ENCODE measurements at regions not wholly inside any gene's neighbourhood (a gene's known extent, or its start where the extent isn't known, plus 50 kb on each side); places are given as distances from the start of the nearest gene placed in this dataset.

- 0 out of 2 replicates have a peak, but pooled peaks have one; percentile 26 for TF ChIP-seq CEBPB (IDR thresholded peaks at IDR 0.05)
- TF ChIP-seq EGR1 (IDR thresholded peaks at IDR 0.05): no peak
- TF ChIP-seq EP300 (IDR thresholded peaks at IDR 0.05; ENCODE audit: borderline replicate concordance): 0 out of 2 replicates have a peak, but pooled peaks have one; percentile 16
- TF ChIP-seq NFIC (IDR thresholded peaks at IDR 0.05): 0 out of 2 replicates have a peak, but pooled peaks have one; percentile 28
- TF ChIP-seq, protein P1, sequence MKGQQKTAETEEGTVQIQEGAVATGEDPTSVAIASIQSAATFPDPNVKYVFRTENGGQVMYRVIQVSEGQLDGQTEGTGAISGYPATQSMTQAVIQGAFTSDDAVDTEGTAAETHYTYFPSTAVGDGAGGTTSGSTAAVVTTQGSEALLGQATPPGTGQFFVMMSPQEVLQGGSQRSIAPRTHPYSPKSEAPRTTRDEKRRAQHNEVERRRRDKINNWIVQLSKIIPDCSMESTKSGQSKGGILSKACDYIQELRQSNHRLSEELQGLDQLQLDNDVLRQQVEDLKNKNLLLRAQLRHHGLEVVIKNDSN (IDR thresholded peaks at IDR 0.05): no peak
- TF ChIP-seq MAX (IDR thresholded peaks at IDR 0.05): no peak
- TF ChIP-seq TAF1 (IDR thresholded peaks at IDR 0.05; ENCODE audit: low read depth): no peak
- TF ChIP-seq RAD21 (IDR thresholded peaks at IDR 0.05; ENCODE audit: low read depth): no peak
These were observed 62.4 kb upstream of the SERP2 start for GRCh38 chr13:44311011-44311780.

GRCh38 chr13:44312131-44312530 lies 61.5 kb upstream of the SERP2 start:
- no peak for TF ChIP-seq TEAD4 (IDR thresholded peaks at IDR 0.05)
- TF ChIP-seq CREB1 (IDR thresholded peaks at IDR 0.05; ENCODE audit: low read depth): no peak
- TF ChIP-seq CEBPB (IDR thresholded peaks at IDR 0.05): no peak
- no peak for TF ChIP-seq REST (IDR thresholded peaks at IDR 0.05; ENCODE audit: low read depth)
- TF ChIP-seq RAD21 (IDR thresholded peaks at IDR 0.05; ENCODE audit: low read depth): no peak
- no peak for TF ChIP-seq EP300 (IDR thresholded peaks at IDR 0.05; ENCODE audit: borderline replicate concordance)
- TF ChIP-seq NFIC (IDR thresholded peaks at IDR 0.05): no peak
- TF ChIP-seq, protein P1 (IDR thresholded peaks at IDR 0.05): no peak
- TF ChIP-seq TCF12 (IDR thresholded peaks at IDR 0.05; ENCODE audit: low read depth): no peak
- TF ChIP-seq YY1 (IDR thresholded peaks at IDR 0.05; ENCODE audit: low read depth): no peak
- no peak for TF ChIP-seq ZBTB7A (IDR thresholded peaks at IDR 0.05; ENCODE audit: low read depth)
- TF ChIP-seq MAX (IDR thresholded peaks at IDR 0.05): no peak
- no peak for TF ChIP-seq TAF1 (IDR thresholded peaks at IDR 0.05; ENCODE audit: low read depth)
- TF ChIP-seq FOXM1 (IDR thresholded peaks at IDR 0.05; ENCODE audit: borderline replicate concordance, low read depth): no peak
- no peak for TF ChIP-seq EGR1 (IDR thresholded peaks at IDR 0.05)

DNA sequence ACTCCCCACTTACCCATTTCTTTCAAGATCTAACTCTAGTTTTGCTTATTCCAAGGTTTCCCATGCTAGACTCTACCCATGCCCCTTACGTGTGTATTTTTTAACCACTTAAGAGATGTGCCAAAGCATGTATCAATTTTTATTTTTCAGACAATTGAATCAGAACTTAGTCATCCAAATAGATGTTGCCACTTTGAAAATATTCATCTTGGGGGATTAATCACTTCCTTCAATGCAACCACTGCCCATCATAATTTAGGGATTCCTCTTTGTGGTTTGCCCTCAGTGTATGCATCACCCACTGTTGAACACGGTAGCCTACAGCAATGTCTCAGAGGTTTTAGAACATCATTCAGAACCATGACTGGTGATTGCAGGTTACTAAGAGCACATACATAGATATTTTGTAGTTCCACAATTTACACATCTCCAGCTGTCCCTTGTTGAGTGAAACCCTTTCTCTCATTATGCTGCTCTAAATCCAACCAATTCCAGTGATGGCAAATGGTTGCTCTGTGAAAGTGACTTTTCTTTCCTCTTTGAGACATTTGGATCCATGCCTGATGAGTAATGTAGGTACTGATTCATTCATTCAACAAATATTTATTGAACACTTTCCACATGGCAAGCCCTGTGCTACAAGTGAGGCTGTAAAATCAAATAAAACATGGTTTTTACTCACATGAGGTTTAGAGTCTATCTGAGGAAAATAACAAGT lies 60.6 kb upstream of the SERP2 start:
- TF ChIP-seq, protein P1 (IDR thresholded peaks at IDR 0.05): no peak
- peak; percentile 32; the same call in 1 of the 2 replicates for TF ChIP-seq NFIC (IDR thresholded peaks at IDR 0.05)
- no peak for TF ChIP-seq RAD21 (IDR thresholded peaks at IDR 0.05; ENCODE audit: low read depth)
- no peak for TF ChIP-seq CEBPB (IDR thresholded peaks at IDR 0.05)
- no peak for TF ChIP-seq EGR1 (IDR thresholded peaks at IDR 0.05)
- no peak for TF ChIP-seq ZBTB7A (IDR thresholded peaks at IDR 0.05; ENCODE audit: low read depth)
- no peak for TF ChIP-seq TCF12 (IDR thresholded peaks at IDR 0.05; ENCODE audit: low read depth)

DNA sequence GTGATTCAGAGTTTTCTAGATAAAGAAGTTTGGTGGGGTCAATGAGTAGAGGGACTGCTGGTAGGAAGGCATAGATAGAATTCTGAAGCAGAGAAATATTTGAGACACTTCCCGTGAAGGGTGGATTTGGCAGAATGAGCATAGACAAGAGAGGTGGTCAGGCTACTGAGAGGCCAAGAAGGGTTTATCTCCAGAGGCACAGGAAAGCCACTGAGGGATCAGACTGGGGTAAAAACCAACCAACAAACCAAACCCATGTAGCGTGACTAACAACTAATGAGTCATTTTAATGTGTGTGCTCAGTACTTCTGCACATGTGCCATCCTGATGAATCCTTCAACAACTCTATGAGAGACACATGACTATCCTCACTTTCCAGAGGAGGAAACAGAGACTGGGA lies 60.0 kb upstream of the SERP2 start:
- TF ChIP-seq CREB1 (IDR thresholded peaks at IDR 0.05; ENCODE audit: low read depth) (no peak), REST (IDR thresholded peaks at IDR 0.05; ENCODE audit: low read depth) (no peak), YY1 (IDR thresholded peaks at IDR 0.05; ENCODE audit: low read depth) (no peak), CEBPB (IDR thresholded peaks at IDR 0.05) (no peak), MAX (IDR thresholded peaks at IDR 0.05) (no peak), TAF1 (IDR thresholded peaks at IDR 0.05; ENCODE audit: low read depth) (no peak), TCF12 (IDR thresholded peaks at IDR 0.05; ENCODE audit: low read depth) (no peak), EP300 (IDR thresholded peaks at IDR 0.05; ENCODE audit: borderline replicate concordance) (no peak), NFIC (IDR thresholded peaks at IDR 0.05) (no peak), ZBTB7A (IDR thresholded peaks at IDR 0.05; ENCODE audit: low read depth) (no peak), RAD21 (IDR thresholded peaks at IDR 0.05; ENCODE audit: low read depth) (no peak), EGR1 (IDR thresholded peaks at IDR 0.05) (no peak), TEAD4 (IDR thresholded peaks at IDR 0.05) (no peak), FOXM1 (IDR thresholded peaks at IDR 0.05; ENCODE audit: borderline replicate concordance, low read depth) (no peak)
- TF ChIP-seq, protein P1 (IDR thresholded peaks at IDR 0.05): no peak
